ENCODE measurements at regions not wholly inside any gene's neighbourhood (a gene's known extent, or its start where the extent isn't known, plus 50 kb on each side); places are given as distances from the start of the nearest gene placed in this dataset.

GRCh38 chr2:119062179-119062578, 96.4 kb downstream of the C1QL2 start:
- Histone ChIP-seq H3K36me3 (no peaks in the 10 kb centered on the region), H3K9me3 (no peaks in the 10 kb centered on the region), H3K27me3 (no peaks in the 10 kb centered on the region), H3K4me3 (ENCODE audit: low read depth, low read length) (no peak overlapping the region), H3K4me1 (no peaks in the 10 kb centered on the region)
- no peak for TF ChIP-seq CTCF (IDR thresholded peaks at IDR 0.05; ENCODE audit: low read depth, low read length)
- DNase-seq: no peak

GRCh38 chr2:119059940-119060339, 98.6 kb downstream of the C1QL2 start:
- no peak for TF ChIP-seq CTCF (IDR thresholded peaks at IDR 0.05; ENCODE audit: low read depth, low read length)
- H3K36me3 ChIP-seq: no peaks in the 10 kb centered on the region
- no peak overlapping the region for H3K4me3 ChIP-seq (ENCODE audit: low read depth, low read length)
- no peak for DNase-seq
- no peaks in the 10 kb centered on the region for H3K27me3 ChIP-seq
- H3K9me3 ChIP-seq: no peaks in the 10 kb centered on the region
- H3K4me1 ChIP-seq: no peaks in the 10 kb centered on the region

- no peak for DNase-seq
- Histone ChIP-seq H3K27me3 (no peaks in the 10 kb centered on the region), H3K4me3 (ENCODE audit: low read depth, low read length) (no peak overlapping the region), H3K4me1 (no peaks in the 10 kb centered on the region), H3K36me3 (no peaks in the 10 kb centered on the region), H3K9me3 (no peaks in the 10 kb centered on the region)
- no peak for TF ChIP-seq CTCF (IDR thresholded peaks at IDR 0.05; ENCODE audit: low read depth, low read length)
These were observed 99.3 kb downstream of the C1QL2 start for GRCh38 chr2:119059287-119059686.

- no peak overlapping the region for H3K4me3 ChIP-seq (ENCODE audit: low read depth, low read length)
- no peaks in the 10 kb centered on the region for H3K4me1 ChIP-seq
- no peak for TF ChIP-seq CTCF (IDR thresholded peaks at IDR 0.05; ENCODE audit: low read depth, low read length)
- no peaks in the 10 kb centered on the region for H3K9me3 ChIP-seq
- no peaks in the 10 kb centered on the region for H3K36me3 ChIP-seq
- no peak for DNase-seq
- H3K27me3 ChIP-seq: no peaks in the 10 kb centered on the region
These were observed 104.7 kb downstream of the C1QL2 start for GRCh38 chr2:119053700-119054436.

- no peaks in the 10 kb centered on the region for H3K36me3 ChIP-seq
- no peak for TF ChIP-seq CTCF (IDR thresholded peaks at IDR 0.05; ENCODE audit: low read depth, low read length)
These were observed 107.3 kb downstream of the C1QL2 start for GRCh38 chr2:119051263-119051662.

GRCh38 chr2:119049968-119050704, 108.1 kb downstream of the MARCO start:
- H3K36me3 ChIP-seq: no peaks in the 10 kb centered on the region
- H3K4me1 ChIP-seq: no peaks in the 10 kb centered on the region
- H3K9me3 ChIP-seq: no peaks in the 10 kb centered on the region
- H3K27me3 ChIP-seq: no peaks in the 10 kb centered on the region
- 0 out of 2 replicates have a peak, but pooled peaks have one; percentile 11 for TF ChIP-seq CTCF (IDR thresholded peaks at IDR 0.05; ENCODE audit: low read depth, low read length)
- DNase-seq: peak; percentile 15
- no peak overlapping the region for H3K4me3 ChIP-seq (ENCODE audit: low read depth, low read length)

More at GRCh38 chr2:119051263-119051662, 107.3 kb downstream of the C1QL2 start:
- no peaks in the 10 kb centered on the region for H3K4me1 ChIP-seq
- no peak overlapping the region for H3K4me3 ChIP-seq (ENCODE audit: low read depth, low read length)
- no peaks in the 10 kb centered on the region for H3K27me3 ChIP-seq
- no peaks in the 10 kb centered on the region for H3K9me3 ChIP-seq
- DNase-seq: no peak

All from BE2C (cell line).